Fibroblast of mammary gland (primary cell): ENCODE measurements at regions not wholly inside any gene's neighbourhood (a gene's known extent, or its start where the extent isn't known, plus 50 kb on each side); places are given as distances from the start of the nearest gene placed in this dataset.

Source experiments
- DNase-seq: peaks from one replicate; pipeline ENCODE4 v3.0.0-alpha.2; 2010; ENCODE audit warnings: low read depth
- H3K4me3 ChIP-seq: 2 replicates; pipeline ENCODE4 v1.5.1; 2011; ENCODE audit warnings: low read depth, mild to moderate bottlenecking, low read length, moderate library complexity; ENCODE audit not compliant: control insufficient read depth
- TF ChIP-seq, protein P1 (sequence below): conservative IDR thresholded peaks from 2 replicates; pipeline ENCODE4 v1.5.1; 2011; ENCODE audit warnings: low read depth, low read length, inconsistent platforms; ENCODE audit not compliant: control insufficient read depth, insufficient read depth

DNA sequence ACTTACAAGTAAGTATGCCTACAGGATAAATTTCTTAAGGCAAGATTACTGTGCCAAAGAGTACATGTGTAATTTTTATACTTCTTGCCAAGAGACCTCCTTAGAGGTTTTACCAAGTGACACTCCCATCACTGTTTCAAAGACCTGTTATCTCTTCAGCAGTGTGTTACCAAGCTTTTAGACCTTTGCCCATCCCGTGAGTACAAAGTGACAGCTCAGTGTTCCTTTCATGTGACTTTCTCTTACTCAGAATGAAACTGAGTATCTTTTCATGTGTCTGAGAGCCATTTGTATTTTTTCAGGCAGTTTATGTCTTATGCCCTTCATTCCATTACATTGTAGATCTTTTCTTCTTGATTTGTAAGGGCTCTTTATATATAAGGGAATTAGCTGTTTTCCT, 287.5 kb upstream of the SALL3 start:
- TF ChIP-seq, protein P1, sequence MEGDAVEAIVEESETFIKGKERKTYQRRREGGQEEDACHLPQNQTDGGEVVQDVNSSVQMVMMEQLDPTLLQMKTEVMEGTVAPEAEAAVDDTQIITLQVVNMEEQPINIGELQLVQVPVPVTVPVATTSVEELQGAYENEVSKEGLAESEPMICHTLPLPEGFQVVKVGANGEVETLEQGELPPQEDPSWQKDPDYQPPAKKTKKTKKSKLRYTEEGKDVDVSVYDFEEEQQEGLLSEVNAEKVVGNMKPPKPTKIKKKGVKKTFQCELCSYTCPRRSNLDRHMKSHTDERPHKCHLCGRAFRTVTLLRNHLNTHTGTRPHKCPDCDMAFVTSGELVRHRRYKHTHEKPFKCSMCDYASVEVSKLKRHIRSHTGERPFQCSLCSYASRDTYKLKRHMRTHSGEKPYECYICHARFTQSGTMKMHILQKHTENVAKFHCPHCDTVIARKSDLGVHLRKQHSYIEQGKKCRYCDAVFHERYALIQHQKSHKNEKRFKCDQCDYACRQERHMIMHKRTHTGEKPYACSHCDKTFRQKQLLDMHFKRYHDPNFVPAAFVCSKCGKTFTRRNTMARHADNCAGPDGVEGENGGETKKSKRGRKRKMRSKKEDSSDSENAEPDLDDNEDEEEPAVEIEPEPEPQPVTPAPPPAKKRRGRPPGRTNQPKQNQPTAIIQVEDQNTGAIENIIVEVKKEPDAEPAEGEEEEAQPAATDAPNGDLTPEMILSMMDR, result no peak
- no peak overlapping the region for H3K4me3 ChIP-seq
- DNase-seq, result no peak

DNA sequence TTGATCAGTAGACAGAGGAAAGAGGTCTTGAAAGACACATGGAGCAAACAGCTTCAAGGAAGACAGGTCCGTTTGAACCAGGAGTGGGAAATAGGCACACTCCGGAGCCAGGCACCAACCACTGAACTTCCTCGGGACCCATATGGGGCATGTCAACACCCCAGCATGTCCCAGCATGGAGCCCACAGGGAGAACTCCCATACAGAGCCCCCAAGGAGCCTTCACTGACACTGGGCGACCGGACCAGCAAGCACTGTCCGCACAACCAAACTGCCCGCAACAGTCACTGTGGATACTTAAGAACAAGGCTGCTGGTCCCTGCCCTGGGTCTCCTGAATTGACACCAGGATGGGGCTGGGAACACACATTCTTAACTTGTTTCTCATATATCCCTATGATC, 286.2 kb upstream of the SALL3 start:
- TF ChIP-seq, protein P1, result no peak
- H3K4me3 ChIP-seq, result no peak overlapping the region
- DNase-seq, result no peak

DNA sequence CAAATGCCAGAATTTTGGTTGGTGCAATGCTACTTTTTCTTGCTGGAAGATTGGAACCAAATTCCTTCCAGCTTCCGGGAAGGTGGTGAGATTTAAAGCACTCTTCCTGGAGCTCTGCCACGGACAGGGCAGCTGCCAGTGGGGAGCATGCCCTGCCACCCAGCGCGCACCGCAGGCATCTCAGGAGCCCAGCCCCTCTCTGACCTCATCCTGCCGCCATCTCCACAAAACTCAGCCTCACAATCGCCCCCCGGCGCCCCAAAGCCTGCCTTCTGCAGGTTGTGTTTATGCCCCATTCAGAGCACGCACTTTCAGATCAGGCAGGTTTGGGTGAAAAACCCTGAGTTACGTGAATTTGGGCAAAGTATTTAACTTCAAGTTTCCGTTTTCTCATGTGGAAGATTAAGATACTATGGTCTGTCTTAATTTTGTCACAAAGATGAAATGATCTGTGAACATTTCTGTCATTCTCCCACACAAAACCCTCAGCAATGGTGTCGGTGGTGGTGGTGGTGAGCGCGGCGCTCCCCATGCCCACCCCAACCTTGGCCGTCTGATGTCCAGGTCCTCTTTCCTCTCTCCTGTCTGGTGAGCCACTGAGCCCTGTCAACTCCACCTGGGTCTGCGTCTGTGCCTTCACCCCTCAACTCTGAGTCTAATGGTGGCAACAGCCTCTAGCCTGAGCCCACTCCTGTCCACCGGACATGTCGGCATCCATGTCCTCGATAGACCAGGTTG, 282.8 kb upstream of the SALL3 start:
- DNase-seq, result no peak
- no peak overlapping the region for H3K4me3 ChIP-seq
- TF ChIP-seq, protein P1, result no peak

DNA sequence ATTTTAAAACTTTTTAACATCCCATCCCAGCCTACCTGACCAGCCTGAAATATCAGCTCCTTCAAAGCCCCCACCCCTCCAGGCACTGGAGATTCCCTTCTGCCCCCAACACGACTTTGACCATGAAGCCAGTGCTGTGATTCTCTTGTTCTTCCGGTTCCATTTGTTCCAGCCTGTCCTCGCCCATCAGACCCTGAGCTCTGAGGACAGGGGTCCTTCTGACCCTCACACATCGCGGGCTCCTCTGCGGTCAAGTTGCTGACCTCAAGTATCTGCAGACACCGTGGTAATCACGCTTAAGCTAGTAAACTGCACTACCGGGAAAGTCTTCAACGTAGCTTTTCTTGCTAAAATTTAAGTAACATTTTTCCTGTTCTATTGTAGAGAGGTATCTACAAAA, 282.2 kb upstream of the SALL3 start:
- TF ChIP-seq, protein P1, result no peak
- no peak for DNase-seq
- no peak overlapping the region for H3K4me3 ChIP-seq

DNA sequence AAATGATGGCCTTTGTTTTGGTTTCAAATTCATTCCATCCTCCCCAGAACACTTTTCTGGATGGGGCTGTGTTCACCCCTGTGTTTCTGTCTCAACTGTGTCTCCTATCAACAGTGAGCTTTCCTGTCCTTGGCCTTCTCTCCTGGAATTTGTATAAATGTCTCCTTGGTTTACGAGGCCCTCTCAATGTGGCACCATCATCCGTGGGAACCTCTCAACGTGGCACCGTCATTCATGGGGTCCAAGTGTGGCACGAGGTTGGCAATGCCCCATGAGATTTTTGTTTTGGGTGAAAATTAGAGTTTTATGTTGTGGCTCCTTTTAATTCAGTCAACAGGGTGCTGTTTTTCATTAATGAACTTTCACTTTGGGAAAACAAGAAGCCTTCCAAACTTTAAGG, 280.7 kb upstream of the SALL3 start:
- DNase-seq, result no peak
- TF ChIP-seq, protein P1, result no peak
- no peak overlapping the region for H3K4me3 ChIP-seq

DNA sequence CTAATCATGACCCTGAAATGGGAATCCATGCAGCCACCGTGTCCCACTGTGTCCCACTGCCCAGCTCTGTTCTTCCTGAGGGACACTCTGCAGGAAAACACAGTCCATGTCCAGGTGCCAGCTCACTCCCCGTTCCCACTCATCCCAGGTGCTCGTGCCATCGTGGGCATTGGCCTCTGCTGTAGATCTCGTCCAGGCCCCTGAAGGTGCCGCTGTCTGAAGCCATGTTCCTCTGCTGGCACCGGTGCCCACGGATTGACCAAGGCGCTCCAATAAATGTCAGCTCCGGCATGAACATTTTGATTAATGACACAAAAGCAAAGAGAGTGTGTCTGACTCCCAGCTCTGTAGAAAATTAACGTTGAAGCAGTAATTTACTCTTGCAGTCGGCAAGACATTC, 280.1 kb upstream of the SALL3 start:
- TF ChIP-seq, protein P1, result no peak
- DNase-seq, result no peak
- H3K4me3 ChIP-seq, result no peak overlapping the region
